Limb (tissue), 2 donors: ENCODE measurements at regions not wholly inside any gene's neighbourhood (a gene's known extent, or its start where the extent isn't known, plus 50 kb on each side); places are given as distances from the start of the nearest gene placed in this dataset.

Source experiments
- DNase-seq, 2 donors: peaks; one replicate each; pipeline ENCODE4 v3.0.0-alpha.2; 2016; ENCODE audit errors: extremely low spot score in 2 of 2

DNA sequence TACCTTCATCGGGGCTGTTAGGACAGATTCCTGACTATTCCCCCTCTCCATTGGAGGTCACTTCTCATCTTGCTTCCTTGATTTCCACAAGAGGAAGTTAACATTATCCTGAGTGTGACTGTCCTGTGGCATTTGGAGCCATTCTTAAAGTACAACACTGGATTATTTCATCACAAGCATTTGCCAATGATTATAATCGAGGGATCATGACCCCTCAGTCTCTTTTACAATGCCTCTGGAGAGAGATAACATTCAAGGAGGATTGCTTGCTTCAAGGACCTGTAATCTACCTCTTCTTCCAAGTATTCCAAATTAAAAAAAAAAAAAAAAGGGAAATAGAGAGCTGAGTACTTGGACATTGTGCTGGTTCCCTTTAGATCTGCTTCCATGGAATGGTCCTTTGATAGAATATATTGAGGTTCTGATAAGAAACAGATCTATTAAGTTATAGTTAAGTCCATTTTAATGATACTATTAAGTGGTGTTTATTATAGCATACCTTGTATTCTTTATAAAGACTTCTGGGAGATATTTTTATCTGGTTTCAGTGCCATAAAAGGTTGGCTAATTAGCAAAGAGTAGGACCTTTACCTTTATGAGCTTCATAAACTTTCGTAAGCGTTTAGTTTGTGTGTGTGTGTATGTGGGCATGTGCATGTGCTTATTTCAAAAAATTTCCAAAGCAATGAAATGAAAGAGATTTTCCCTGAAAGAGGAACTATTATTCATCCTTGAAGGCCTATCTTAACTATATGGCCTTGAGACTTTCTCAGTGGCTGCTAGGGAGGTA is 469.1 kb downstream of the DHX35 start:
- DNase-seq = no peak

DNA sequence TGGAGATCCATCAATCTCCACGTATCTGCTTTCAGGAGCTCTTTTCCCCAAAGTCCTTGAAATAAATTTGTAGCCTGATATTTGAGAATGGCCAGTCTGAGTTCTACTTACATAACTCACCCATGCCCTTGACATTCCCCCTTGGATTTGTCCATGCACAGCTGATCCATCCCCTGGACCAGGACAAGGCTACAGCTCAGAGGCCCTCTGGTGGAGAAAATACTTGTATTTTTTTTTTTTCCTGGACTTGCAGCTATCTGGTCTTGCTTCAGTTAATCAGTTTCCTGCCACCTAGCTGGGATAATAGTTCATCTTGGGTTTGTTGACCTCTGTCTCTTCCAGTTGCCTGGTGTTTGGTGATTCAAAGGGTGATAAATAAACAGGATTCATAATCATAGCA is 467.6 kb downstream of the DHX35 start:
- no peak for DNase-seq

DNA sequence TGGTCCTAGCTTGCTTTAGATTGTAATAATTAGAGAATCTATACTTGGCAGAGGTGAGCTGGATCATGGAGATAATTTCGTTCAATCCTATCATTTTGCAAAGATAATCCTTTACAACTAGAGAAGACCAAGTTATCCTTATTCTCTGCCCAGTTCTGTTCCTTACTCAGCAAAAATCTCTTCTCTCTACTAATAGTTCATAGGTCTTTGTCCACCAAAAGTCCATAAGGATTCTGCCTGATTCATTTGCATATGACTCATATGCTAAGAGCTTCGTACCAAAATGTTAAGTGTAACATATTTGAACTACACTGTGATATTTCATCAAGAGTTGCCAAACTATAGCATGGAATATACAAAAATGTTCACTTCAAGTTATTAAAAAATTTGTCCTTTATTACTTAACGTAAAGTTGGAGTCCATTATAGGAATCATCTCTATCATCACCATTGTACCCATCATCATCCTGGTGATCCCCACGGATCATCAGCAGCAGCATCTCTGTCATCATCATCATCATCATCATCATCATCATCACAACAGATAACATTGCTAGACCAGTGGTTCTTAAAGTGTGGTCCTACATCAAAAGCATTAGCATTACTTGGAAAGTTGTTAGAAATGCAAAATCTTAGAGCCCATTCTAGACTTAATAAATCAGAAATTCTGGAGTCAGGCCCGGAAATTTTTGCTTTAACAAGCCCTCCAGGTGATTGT is 463.0 kb downstream of the DHX35 start:
- DNase-seq = no peak

DNA sequence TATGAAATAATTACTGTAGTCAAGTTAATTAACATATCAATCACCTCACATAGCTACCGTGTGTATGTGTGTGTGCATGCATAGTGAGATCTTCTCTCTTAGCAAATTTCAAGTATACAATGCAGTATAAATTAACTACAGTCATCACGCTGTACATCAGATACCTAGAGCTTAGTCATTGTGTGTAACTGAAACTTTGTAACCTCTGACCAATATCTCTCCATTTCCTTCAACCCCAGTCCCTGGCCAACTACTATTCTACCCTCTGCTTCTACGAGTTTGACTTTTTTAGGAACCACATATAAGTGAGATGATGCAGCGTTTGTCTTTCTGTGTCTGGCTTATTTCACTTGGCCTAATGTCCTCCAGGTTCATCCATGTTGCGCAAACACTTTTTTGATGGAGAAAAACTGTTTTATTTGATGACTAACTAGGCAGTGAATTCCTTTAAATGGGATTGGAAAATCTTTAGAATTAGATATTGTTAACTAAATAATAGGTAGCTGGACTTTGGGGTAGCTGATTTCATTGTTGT is 459.5 kb downstream of the DHX35 start:
- DNase-seq = no peak

DNA sequence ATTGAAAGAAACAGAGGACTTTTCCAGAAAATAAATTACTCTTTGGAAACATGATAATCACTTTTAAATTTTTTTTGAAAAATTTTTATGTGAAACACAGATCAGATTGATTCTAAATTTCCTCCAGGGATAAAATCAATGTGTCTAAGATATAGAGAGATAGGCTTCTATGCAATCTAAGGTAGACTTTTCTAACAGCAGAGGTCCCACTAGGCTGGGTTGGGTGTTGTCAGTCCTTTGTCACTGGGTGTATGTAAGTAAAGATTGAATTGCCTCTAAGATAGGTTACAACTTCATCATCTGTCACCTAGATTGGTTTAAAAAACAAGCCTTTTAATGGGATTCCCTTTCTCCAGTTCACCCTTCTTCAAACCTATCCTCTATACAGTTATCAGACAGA is 449.9 kb downstream of the DHX35 start:
- no peak for DNase-seq

DNA sequence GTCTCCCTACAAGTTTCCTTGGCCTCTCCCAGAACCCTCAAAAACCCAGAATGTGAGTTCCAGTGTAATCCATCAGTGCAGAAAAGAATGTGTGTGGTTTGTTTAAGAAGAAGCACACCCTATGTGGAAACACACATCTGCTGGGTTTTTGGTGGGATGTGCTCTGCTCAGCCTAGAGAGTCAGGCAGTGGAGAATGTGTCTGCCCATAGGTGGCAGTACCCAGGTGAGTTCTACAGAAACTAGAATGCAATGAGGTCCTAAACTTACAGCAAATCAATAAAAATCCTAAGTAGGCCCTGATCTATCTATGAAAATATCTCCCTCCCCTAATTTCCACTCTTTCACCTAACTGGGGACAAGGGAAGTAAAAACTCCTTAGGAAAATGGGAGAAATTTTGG is 437.3 kb downstream of the DHX35 start:
- DNase-seq = no peak

DNA sequence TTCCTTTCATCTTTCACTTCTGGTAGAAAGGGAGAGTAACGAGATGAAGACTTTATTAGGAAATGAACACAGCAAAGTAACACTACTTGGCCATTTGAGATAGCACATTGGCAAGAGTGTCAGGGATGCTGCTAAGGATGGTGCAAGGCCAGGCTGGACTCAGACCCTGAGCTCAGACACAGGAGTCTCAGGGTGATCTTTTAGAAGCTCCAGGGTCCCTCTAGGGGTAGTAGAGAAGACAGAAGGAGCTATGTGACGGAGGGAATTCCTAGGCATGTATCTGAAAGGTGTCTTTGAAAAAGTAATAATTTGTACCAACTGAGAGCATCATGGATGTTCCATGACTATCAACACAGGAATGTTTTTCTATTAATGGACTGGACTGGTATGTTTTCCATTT is 436.5 kb downstream of the DHX35 start:
- DNase-seq = no peak

DNA sequence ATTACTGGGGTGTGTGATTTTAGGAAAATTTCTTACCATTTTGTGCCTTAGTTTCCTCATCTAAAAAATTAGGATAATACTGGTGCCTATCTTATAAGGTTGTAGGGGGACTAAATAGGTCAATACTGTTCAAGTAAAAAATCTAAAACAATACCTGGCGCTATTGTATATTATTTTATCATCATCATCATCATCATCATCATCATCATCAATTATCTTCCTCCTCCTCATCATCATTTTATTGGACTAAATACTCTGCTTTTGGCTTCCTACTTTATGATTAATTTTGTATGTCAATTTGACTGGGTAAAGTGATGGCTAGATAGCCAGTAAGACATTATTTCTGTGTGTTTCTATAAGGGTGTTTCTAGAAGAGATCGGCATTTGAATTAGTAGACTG is 435.5 kb downstream of the DHX35 start:
- DNase-seq = no peak

DNA sequence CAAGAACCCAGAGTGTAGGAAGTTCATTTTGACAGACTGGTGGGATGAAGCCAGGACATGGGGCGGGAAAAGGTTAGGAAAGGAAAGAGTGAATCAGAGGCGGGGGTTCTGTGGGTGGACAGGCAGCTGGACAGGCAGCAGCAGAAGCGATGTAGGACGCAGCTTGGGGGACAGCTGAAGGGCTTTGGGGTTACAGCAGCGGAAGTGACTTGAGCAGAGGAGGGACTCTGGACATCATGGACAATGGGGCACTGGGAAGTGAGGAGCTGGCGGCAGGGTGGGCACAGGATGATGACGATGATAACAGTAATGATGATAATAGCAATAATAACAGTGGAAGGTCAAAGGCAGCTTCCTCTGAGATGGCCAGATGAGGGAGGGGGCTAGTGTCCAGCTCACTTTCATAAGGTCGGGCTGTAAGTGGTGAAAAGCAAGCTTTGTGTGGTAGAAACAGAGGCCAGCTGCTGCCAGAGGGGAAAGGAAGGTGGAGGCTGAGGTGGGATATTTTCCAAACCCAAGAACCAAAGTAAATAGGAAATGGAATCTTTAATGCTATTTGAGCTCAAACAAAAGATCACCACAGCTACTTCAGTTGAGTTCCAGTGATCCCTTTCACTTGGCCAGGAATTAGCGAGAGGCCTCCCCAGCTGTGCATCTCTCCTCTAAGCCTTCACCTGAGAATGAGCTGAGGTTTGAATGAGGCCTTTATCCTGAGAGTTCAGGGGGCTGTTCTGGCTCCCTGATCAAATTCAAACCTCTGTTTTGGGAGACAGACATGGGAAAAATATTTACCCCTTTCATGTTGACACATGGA is 433.5 kb downstream of the DHX35 start:
- no peak for DNase-seq

DNA sequence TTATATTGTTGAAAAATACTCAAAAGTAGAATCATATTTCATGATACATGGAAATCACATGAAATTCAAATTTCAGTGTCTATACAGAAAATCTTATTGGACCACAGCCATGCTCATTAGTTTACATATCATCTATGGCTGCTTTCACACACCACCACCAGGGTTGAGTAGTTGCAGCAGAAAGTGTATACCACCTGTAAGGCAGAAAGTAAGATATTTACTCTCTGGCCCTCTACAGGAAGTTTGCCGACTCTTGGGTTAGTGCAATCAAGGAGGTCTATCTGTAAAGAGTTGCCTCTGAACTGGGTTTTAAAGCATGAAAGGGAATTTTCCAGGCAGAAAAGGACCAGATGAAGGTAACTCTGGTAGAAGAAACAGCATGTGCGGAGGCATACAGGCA is 432.3 kb downstream of the DHX35 start:
- DNase-seq = no peak

DNA sequence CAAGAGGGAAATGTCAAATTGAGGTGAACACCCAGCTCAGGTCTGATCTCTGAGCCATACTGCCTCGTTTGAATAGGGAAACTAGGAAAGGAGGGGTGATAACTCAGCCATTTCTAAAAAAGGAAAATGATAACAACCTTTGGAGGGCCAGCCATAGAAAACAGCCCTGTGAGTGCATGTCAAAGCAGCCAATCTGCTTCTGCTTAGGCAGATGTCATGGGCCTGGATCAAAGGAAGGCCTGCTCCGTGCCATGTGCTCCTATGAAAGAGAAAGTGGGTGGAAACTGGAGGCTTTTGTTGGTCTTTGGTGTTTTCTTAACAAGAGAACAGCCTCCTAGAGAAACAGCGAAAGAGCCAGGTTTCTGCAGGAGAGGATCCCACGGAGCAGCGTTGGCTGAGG is 428.0 kb downstream of the DHX35 start:
- no peak for DNase-seq

DNA sequence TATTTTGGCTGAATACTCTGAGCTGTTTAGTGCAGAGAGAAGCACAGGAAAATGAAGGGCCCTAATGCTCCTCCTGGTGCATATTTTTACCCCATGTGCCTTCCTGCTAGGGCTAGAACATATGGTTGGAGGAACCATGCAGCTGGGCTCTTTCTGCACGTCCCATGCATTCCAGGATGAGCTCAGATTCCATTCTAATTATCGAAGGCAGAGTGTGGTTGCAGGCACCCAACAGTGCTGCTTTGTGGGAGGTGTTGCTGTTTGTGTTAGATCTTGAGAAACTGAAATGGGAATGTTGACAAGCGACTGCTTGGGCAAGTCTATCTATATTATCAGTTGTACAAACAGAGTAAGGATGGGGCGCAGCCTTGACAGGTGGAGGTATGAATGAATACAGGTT is 419.5 kb downstream of the DHX35 start:
- DNase-seq = no peak

DNA sequence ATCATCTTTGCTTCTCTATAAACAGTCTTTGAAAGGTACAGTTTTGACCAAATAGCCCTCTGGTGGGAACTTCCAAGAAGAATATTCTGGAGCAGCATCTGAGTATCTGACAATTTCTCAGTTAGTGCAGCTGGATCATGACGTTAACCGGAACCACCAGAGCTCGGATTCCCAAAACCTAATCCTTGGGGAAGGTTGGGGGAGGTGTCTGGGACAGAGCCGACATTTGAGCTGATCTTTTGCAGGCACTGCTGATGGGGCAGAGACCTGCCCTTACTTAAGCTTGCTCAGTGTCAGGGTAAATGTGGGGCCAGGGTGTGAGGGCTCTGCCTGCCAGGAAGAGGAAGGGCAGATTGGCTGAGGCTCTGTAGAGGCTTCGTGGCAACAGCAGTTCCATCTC is 416.6 kb downstream of the DHX35 start:
- DNase-seq = no peak

DNA sequence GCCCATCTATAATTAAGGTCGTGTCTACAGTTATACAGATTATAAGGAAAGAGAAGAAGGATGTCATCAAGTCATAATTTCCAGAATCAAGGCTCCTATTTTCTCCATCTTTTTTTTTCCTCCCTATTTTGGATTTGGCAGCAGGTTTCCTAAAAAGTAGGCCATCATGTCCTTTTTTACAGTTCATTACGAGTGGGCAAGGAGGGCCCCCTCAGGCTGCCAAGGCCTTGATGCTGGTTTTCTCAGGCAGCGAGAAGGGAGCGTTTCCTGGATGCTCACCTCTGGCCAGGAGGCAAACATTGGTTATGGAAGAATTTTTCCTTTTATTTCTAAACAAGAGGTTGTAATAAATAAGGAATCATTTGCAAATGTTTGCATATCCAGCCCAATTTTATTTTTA is 414.6 kb downstream of the DHX35 start:
- no peak for DNase-seq

DNA sequence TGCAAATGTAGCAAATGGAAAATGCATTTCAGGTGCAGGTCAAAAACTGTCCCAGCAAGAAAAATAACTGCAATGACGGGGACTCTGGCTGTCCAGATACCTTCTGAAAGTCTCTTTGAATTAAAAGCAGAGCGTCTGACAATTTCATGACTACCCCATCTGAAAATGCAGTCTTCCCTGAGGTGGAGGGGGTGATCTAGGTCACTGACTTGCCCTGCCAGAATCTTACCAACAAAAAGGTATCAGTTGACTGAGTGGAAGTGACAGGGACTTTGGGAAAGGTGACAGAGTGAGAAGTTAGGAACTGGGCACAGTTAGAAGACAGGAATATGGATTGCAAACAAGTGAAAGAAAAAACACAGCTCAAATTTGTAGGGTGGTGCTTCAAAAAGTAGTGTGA is 402.2 kb downstream of the DHX35 start:
- no peak for DNase-seq

DNA sequence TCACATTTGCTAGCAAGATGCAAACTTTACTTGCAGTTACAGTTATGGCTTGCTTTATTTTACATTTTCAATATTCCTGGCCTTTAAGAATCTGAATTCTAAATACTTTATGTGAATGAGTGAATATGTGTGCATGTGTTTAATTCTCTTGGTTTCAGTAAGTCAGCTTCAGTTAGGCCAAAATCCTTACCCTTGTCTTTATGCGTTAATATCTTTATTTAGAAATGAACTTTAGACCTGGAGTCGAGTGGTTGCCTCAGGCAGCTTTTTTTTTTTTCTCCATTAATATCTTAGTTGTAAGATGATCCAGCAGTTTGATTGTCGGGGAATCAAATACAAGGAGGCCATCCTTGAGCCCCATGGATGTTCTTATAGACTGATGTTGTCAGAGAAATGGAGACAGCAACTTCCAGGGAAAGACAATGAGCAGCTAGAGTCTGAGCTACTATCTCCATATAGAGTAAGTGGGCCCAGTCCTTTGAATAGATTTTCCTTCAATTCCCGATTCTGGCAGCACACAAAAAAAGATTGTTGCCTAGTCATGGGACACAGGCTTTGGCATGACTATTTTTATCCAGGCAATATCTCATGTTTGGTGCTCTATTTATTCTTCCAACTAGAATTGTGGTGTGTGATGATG is 398.0 kb downstream of the DHX35 start:
- DNase-seq = no peak

DNA sequence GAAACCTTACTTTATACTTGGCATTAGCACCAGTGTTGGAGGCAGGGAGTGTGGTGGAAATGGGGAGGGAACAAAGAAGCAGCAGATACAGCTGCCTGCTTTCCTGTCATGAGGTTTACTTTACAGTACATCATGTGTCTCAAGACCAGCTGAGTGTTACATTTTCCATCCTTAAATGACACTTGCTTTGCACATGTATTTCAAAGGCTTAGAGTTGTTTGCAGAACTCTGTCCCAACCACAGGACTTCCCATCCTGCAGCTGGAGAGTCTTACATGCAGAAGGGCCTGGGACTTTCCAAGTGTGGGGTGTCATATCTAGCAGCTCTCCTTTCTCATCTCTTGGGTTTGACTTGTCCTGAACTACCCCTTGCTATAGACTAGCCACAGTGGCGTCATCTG is 395.9 kb downstream of the DHX35 start:
- no peak for DNase-seq

DNA sequence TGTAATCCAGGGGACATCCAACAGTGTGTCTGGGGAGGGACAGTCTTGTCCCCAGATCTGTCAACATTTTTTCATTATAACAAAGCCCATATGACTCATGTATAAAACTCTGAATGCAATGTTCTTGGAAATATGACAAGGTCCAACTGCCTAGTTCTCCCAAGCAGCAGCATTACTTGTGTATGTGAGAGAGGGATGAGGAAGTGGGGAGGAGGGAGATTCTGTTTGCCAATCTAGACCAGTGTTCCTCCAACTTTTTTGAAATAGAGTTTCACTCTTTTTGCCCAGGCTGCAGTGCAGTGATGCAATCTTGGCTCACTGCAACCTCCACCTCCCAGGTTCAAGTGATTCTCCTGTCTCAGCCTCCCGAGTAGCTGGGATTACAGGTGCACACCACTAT is 394.8 kb downstream of the DHX35 start:
- DNase-seq = no peak

DNA sequence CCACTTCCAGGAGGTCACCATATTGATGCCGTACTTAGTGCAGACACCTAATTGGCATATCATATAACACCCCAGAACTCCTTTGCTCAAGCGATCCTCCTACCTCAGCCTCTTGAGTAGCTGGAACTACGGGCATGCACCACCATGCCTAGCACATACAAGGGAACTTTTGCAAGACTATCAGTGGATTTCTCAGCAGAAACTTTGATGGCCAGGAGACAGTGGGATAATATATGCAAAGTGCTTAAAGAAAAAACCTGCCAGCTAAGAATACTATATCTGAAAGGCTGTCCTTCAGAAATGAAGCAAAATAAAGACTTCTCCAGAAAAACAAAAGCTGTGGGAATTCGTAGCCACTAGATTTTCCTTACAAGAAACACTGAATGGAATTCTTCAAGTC is 387.1 kb downstream of the DHX35 start:
- DNase-seq = no peak

DNA sequence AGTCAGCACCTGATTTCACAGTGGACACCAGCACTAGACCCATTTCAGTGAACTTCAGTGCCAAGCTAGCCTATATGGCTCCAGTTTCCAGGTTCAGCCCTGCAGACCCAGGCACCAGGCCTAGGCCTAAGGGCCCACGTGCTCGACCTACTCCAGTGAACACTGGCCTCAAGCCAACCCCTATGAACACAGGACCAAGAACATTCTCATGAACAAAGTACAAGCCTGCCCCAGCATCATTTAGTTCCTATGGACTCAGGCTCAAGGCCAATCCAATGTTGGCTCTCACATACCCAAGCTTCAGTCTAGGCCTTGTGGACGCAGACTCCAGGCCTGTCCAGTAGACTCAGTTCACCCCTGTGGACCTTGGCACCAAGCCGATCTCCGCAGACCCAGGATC is 385.5 kb downstream of the DHX35 start:
- DNase-seq = no peak

DNA sequence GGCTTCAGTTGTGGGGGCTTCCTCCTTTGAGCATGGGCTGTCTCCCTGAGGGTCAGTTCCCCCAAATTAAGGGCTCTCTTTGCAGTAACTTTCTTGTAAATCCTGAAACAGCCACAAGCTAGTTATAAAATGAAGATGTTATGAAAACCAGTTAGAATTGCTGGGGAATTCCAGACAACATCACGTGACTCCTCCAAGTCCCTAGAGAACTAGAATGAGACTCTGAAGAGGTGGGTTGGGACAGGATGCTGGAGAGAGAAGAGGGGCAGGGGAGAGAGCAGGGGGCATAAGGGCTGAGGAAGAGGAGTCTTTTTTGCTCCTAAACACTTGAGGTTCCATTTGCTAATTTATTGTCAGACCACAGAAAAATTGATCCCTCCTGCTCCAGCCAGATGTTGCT is 380.3 kb downstream of the DHX35 start:
- no peak for DNase-seq
